H9 (cell line): ENCODE measurements at regions not wholly inside any gene's neighbourhood (a gene's known extent, or its start where the extent isn't known, plus 50 kb on each side); places are given as distances from the start of the nearest gene placed in this dataset.

Experiments used
- DNase-seq: peaks from one replicate; pipeline ENCODE4 v3.0.0-alpha.2; 2017
- H2AFZ ChIP-seq: one replicate; pipeline ENCODE4 v1.6.1; 2013; ENCODE audit warnings: mild to moderate bottlenecking, low read length, control low read depth, moderate library complexity
- H2AK5ac ChIP-seq: 2 replicates; pipeline ENCODE4 v1.6.1; 2013; ENCODE audit warnings: low read length, control low read depth, mixed read lengths; ENCODE audit not compliant: insufficient read length
- H2BK120ac ChIP-seq: one replicate; pipeline ENCODE4 v1.6.1; 2013; ENCODE audit warnings: low read depth, mild to moderate bottlenecking, low read length, control low read depth, inconsistent platforms; ENCODE audit not compliant: poor library complexity, severe bottlenecking
- H2BK12ac ChIP-seq: 2 replicates; pipeline ENCODE4 v1.6.1; 2013; ENCODE audit warnings: low read length, control low read depth, mixed read lengths, low read depth; ENCODE audit not compliant: insufficient read length
- H2BK15ac ChIP-seq: 2 replicates; pipeline ENCODE4 v1.6.1; 2013; ENCODE audit warnings: low read depth, low read length, control low read depth
- H2BK20ac ChIP-seq: one replicate; pipeline ENCODE4 v1.6.1; 2013; ENCODE audit warnings: low read depth, mild to moderate bottlenecking, low read length, control low read depth, inconsistent platforms; ENCODE audit not compliant: poor library complexity, severe bottlenecking
- H2BK5ac ChIP-seq: 2 replicates; pipeline ENCODE4 v1.6.1; 2013; ENCODE audit warnings: low read length, control low read depth, mixed read lengths; ENCODE audit not compliant: insufficient read length
- H3K14ac ChIP-seq: 2 replicates; pipeline ENCODE4 v1.6.1; 2013; ENCODE audit warnings: low read length, control low read depth; ENCODE audit not compliant: insufficient read depth
- H3K18ac ChIP-seq: 2 replicates; pipeline ENCODE4 v1.6.1; 2013; ENCODE audit warnings: low read depth, mild to moderate bottlenecking, mixed read lengths, low read length, control low read depth; ENCODE audit not compliant: insufficient read length
- H3K23ac ChIP-seq: 2 replicates; pipeline ENCODE4 v1.6.1; 2013; ENCODE audit warnings: low read length, control low read depth, mixed read lengths, low read depth; ENCODE audit not compliant: insufficient read length
- H3K23me2 ChIP-seq: 2 replicates; pipeline ENCODE4 v1.6.1; 2013; ENCODE audit warnings: low read depth, mild to moderate bottlenecking, mixed read lengths, low read length, control low read depth; ENCODE audit not compliant: insufficient read length, poor library complexity, severe bottlenecking
- H3K27ac ChIP-seq: 2 replicates; pipeline ENCODE4 v1.5.1; 2013; ENCODE audit warnings: low read length, control low read depth, mixed read lengths, low read depth; ENCODE audit not compliant: insufficient read length
- H3K27me3 ChIP-seq: 2 replicates; pipeline ENCODE4 v1.6.1; 2013; ENCODE audit warnings: low read length, control low read depth, inconsistent platforms; ENCODE audit not compliant: insufficient read depth
- H3K4ac ChIP-seq: 2 replicates; pipeline ENCODE4 v1.6.1; 2013; ENCODE audit warnings: low read depth, mild to moderate bottlenecking, control low read depth, inconsistent platforms, low read length, moderate library complexity
- H3K4me1 ChIP-seq: 2 replicates; pipeline ENCODE4 v1.6.1; 2013; ENCODE audit warnings: low read length, control low read depth, inconsistent platforms; ENCODE audit not compliant: insufficient read depth
- H3K4me2 ChIP-seq: 2 replicates; pipeline ENCODE4 v1.6.1; 2013; ENCODE audit warnings: low read length, control low read depth, mixed read lengths; ENCODE audit not compliant: insufficient read length, insufficient read depth
- H3K56ac ChIP-seq: 2 replicates; pipeline ENCODE4 v1.6.1; 2013; ENCODE audit warnings: low read depth, mild to moderate bottlenecking, mixed read lengths, low read length, control low read depth; ENCODE audit not compliant: insufficient read length
- H3K79me1 ChIP-seq: 2 replicates; pipeline ENCODE4 v1.6.1; 2013; ENCODE audit warnings: low read depth, mild to moderate bottlenecking, moderate library complexity, low read length, control low read depth, inconsistent platforms; ENCODE audit not compliant: insufficient read depth, poor library complexity, severe bottlenecking
- H3K79me2 ChIP-seq: 2 replicates; pipeline ENCODE4 v1.6.1; 2013; ENCODE audit warnings: low read length, control low read depth, inconsistent platforms; ENCODE audit not compliant: insufficient read depth
- H3K9ac ChIP-seq: 2 replicates; pipeline ENCODE4 v1.6.1; 2013; ENCODE audit warnings: low read length, control low read depth, mixed read lengths; ENCODE audit not compliant: insufficient read length; ENCODE audit errors: extremely low read depth
- H3K9me3 ChIP-seq: one replicate; pipeline ENCODE4 v1.6.1; 2013; ENCODE audit warnings: low read depth, low read length, inconsistent platforms; ENCODE audit not compliant: control insufficient read depth
- H3T11ph ChIP-seq: one replicate; pipeline ENCODE4 v1.6.1; 2013; ENCODE audit warnings: mild to moderate bottlenecking, low read length, control low read depth, inconsistent platforms
- H4K20me1 ChIP-seq: one replicate; pipeline ENCODE4 v1.6.1; 2013; ENCODE audit not compliant: control insufficient read depth, insufficient read length, insufficient read depth
- H4K5ac ChIP-seq: 2 replicates; pipeline ENCODE4 v1.6.1; 2013; ENCODE audit warnings: low read depth, mild to moderate bottlenecking, mixed read lengths, low read length, control low read depth; ENCODE audit not compliant: insufficient read length
- H4K8ac ChIP-seq: replicated peaks from 2 replicates; pipeline ENCODE4 v1.6.1; 2013; ENCODE audit warnings: low read length, control low read depth, mixed read lengths, low read depth; ENCODE audit not compliant: insufficient read length
- H4K91ac ChIP-seq: 2 replicates; pipeline ENCODE4 v1.6.1; 2013; ENCODE audit warnings: low read depth, mild to moderate bottlenecking, moderate library complexity, mixed read lengths, low read length, control low read depth; ENCODE audit not compliant: insufficient read length
- H3K27ac Mint-ChIP-seq, 3 experiments: 2 replicates in 2 of 3; 3 replicates in 1 of 3; pipeline ENCODE4 v1.8.0; 2020 to 2021; ENCODE audit warnings: mixed read lengths in 3 of 3, mild to moderate bottlenecking in 1 of 3, moderate library complexity in 1 of 3
- H3K27me3 Mint-ChIP-seq: 2 replicates; pipeline ENCODE4 v1.8.0; 2021; ENCODE audit warnings: low read depth, mild to moderate bottlenecking, moderate library complexity, mixed read lengths
- H3K36me3 Mint-ChIP-seq, 3 experiments: 2 replicates in 2 of 3; 3 replicates in 1 of 3; pipeline ENCODE4 v1.8.0; 2020 to 2021; ENCODE audit warnings: low read depth in 3 of 3, mixed read lengths in 3 of 3; ENCODE audit not compliant: insufficient read depth in 1 of 3
- H3K4me1 Mint-ChIP-seq, 2 experiments: 2 replicates each; pipeline ENCODE4 v1.8.0; 2020; ENCODE audit warnings: mixed read lengths in 2 of 2
- H3K4me3 Mint-ChIP-seq, 2 experiments: 2 replicates in 1 of 2; 3 replicates in 1 of 2; pipeline ENCODE4 v1.8.0; 2020 to 2021; ENCODE audit warnings: mild to moderate bottlenecking in 2 of 2, mixed read lengths in 2 of 2, moderate library complexity in 1 of 2
- H3K9me3 Mint-ChIP-seq, 2 experiments: 2 replicates in 1 of 2; 3 replicates in 1 of 2; pipeline ENCODE4 v1.8.0; 2020; ENCODE audit warnings: mild to moderate bottlenecking in 2 of 2, mixed read lengths in 2 of 2, moderate library complexity in 1 of 2
- CTCF ChIP-seq: fragments of 200-600 bp; sonication (generic); conservative IDR thresholded peaks from 3 replicates; pipeline ENCODE4 v1.8.0; 2021; ENCODE audit warnings: antibody characterized with exemption, mild to moderate bottlenecking
- WGBS: extraction: QIAGEN DNeasy Blood & Tissue Kit; methylation state at CpG from one replicate; pipeline ENCODE4 v1.1.7; 2013; ENCODE audit warnings: missing lambda C conversion rate, low lambda C conversion rate, mixed read lengths; ENCODE audit not compliant: insufficient read length; ENCODE audit errors: extremely low coverage; 5-methylcytosine and 5-hydroxymethylcytosine counted together

DNA sequence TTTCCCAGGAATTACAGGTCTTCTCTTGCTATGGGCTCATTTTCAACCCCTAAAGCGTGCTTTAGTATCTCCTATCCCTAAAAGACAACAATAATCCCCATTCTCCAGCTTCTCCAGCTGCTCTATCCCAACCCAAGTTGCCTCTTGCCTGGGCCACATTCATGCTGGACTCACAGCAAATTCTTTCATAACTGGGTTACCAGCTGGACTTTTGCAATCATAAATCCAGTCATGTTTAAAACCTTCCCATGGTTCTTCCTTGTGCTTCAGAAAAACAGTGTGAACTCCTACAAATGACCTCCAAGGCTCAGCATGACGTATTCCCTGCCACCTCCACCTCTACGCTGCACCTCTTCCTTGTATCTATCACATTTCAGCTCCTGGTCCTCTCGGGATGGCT is 346.9 kb downstream of the GADD45G start:
- Histone ChIP-seq H3K18ac (no peak overlapping the region), H3K4me1 (peaks cover 5% of the 10 kb centered on the region; the same call in 1 of the 2 replicates), H2BK12ac (no peak overlapping the region), H3K9ac (no peak overlapping the region), H2AFZ (no peak overlapping the region), H3K14ac (no peak overlapping the region), H4K91ac (no peak overlapping the region), H4K5ac (no peak overlapping the region), H4K8ac (no peak overlapping the region), H3K27me3 (no peaks in the 10 kb centered on the region), H2BK20ac (no peak overlapping the region), H3K23ac (no peak overlapping the region), H2BK120ac (no peak overlapping the region), H3K4me2 (no peak overlapping the region), H3T11ph (no peak overlapping the region), H4K20me1 (no peaks in the 10 kb centered on the region), H2BK15ac (no peak overlapping the region), H3K56ac (no peak overlapping the region), H3K27ac (no peak overlapping the region), H3K23me2 (no peaks in the 10 kb centered on the region), H2BK5ac (no peak overlapping the region), H2AK5ac (no peak overlapping the region), H3K9me3 (no peaks in the 10 kb centered on the region), H3K4ac (no peak overlapping the region), H3K79me2 (no peaks in the 10 kb centered on the region), H3K79me1 (no peaks in the 10 kb centered on the region)
- TF ChIP-seq CTCF, result no peak
- Mint-ChIP-seq H3K27ac (no peak overlapping the region), H3K9me3 (peaks cover 7 to 9% of the 10 kb centered on the region in 2 experiments), H3K36me3 (peaks cover 0 to 14% (median 0%) of the 10 kb centered on the region in 3 experiments; a peak in 1 of 7 replicates), H3K27me3 (peaks cover 6% of the 10 kb centered on the region), H3K4me3 (no peak overlapping the region), H3K4me1 (peaks cover 21 to 29% of the 10 kb centered on the region in 2 experiments)
- WGBS, result no CpG with 5 or more reads among the region's 4 CpGs
- no peak for DNase-seq
